Posterior cingulate gyrus (tissue), 11 donors: ENCODE measurements at regions not wholly inside any gene's neighbourhood (a gene's known extent, or its start where the extent isn't known, plus 50 kb on each side); places are given as distances from the start of the nearest gene placed in this dataset.
"Not testable (repeated sequence)": the region's sequence is repeated elsewhere in the genome, so short reads cannot be mapped to it uniquely, and the experiment has no call there.

Source experiments
- DNase-seq, 10 donors: peaks; one replicate each; pipeline versions ENCODE4 v3.0.0 to v3.0.0-alpha.2; 2020 to 2021; ENCODE audit warnings: mixed read lengths in 3 of 10
- intact Hi-C: fragments of 100-400 bp; cut with DNase I; formaldehyde crosslinking; loops from one replicate; pipeline ENCODE4 v1.15.1; 2023

DNA sequence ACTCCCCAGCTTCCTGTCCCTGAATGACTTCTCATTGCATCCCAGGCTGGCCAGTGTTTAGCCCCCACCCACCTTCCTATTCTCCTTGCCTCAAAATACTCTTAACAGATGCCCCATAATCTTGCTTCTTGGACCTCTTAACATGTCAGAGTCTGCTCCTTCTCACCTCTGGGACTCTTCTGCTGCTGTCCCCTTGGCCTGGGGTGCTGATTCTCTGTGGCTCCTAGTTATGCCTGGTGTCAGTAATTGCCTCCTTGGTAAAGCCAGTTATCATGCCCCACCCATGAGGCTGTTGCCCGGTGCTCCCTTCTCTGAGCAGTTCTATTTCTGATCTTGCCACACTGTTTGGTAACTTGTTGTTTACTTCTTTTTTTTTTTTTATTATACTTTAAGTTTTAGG lies 256.8 kb downstream of the STIM2 start:
- intact Hi-C loops = no loop called here
- no peak for DNase-seq

DNA sequence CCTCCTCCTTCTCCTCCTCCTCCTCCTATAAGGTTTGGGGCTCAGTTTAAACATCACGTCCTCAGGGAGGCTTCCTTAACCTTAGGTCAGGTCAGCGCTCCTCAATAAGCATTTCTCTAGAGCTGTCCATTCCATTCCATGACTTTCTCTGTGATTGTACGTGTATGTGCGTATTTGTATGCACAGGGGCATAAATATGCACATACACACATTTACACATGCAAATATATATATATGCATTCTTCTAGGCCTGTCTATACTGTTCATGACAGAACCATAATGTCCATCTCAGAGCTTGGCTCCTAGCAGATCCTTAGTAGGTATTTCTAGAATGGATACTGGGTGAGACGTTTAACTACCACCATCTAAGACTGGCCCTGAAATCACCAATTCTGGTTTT lies 258.6 kb downstream of the STIM2 start:
- intact Hi-C loops = no loop called here
- no peak for DNase-seq

DNA sequence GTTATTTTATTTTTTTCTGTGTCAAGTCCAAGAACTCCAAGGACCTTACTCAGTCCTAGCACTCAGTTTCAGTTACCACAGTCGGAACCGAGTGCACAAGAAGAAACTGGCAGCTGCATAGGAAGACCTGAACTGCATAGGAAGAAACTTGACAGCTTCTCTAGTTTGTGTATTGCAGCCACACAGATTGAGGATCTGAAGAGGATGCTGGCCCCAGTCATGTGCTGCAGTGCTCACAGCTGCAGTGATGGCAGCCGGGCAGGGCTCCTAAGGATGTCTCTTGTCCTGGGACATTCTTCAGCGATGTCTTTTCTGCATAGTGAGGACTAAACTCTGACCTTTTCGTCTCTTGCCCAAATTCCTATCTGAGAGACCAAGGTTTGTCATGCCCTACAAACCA lies 261.2 kb downstream of the STIM2 start:
- intact Hi-C loops = no loop called here
- DNase-seq = no peak

DNA sequence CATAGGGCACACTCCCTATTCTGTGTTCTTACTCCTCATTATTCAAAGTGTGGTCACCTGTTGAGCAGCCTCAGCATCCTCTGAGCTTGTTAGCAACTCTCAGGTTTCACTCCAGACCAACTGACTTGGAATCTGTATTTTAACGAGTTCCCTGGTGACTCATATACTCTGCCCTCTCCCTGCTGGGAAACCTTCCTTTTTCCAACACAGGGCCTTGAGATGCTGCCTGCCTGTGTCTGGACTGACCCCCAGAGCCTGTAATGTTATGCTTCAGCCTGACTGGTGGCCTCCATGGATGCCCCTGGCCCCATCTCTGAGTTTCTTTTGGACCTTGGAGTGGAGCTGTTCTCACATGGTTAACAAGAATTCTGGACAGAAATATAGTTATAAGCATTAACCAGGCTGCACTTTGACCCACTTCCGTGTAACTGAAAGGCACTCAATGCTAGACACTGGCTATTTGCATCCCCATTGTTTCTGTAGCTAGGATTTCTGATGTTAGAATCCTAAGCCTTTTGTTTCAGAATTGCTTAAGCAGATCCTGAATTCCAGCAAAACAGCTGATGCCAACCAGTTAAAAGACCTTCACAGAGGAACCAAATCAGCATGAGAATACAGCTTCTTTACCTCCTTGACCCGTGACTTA lies 262.6 kb downstream of the STIM2 start:
- DNase-seq = no peak
- intact Hi-C loops = no loop called here

DNA sequence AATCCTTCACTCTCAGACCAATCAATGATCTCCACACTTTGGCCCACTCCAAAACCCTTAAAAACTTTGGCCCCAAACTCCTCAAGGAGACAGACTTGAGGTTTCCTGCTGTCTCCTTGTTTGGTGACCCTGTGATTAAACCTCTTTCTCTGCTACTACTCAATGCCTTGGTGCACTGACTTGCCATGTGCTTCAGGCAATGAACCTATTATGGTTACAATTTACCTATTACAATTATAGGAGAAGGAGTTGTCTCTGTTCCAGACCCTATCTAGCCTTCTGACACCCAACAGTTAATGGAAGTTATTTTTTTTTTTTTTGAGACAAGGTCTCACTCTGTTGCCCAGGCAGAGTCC lies 263.1 kb downstream of the STIM2 start:
- no peak for DNase-seq
- intact Hi-C loops = no loop called here

DNA sequence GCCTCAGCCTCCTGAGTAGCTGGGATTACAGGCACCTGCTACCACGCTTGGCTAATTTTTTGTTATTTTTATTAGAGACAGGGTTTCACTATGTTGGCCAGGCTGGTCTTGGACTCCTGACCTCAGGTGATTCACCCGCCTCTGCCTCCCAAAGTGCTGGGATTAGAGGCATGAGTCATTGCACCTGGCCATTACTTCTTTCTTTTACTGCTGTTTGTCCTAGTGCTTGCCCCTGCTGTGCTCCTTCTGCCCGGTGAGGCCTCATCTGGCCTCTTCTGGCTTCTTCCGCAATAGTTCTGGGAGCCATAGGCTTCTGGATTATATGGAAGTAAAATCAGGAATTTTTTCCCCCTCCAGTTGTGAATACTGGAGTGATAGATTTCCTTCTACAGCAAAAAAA lies 266.3 kb downstream of the STIM2 start:
- DNase-seq, intact Hi-C loops: not testable (repeated sequence)

DNA sequence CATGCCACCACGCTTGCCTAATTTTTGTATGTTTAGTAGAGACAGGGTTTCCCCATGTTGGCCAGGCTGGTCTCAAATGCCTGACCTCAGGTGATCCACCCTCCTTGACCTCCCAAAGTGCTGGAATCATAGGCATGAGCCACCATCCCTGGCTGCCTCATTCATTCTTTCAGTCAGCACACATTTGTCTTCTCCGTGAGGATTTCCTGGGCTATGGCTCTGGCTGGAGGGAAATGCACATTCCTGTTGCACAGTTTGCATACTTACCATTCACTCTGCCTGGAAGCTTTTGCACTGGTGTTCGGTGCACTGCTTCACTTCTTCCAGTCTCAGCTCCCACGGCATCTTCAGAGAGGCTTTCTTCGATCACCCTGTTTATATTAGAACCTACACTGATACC lies 267.8 kb downstream of the STIM2 start:
- intact Hi-C loops = no loop called here

DNA sequence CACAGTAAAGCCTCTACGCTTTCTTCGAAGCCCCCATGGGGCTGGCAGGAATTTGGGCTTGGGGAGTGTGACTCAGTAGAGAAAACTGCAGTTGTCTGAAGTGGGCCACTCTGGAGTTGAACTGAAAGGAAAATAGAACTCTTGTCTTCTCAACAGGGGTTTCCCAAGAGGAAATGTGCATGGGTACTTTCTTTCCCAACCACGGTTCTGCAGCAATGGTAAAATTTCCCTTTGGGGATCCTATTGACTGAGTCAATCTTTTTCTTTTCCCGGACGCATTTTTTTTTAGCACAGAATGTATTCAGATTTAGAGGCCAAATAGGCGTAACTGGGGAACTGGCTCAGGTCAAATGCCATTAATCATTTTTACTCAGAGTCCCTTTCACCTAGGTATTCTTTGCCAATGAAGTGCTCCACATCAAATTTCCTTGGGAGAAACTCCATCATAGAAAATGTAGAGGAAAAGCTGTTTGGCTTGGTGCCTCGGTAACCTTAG lies 269.3 kb downstream of the STIM2 start:
- DNase-seq = no peak
- intact Hi-C loops = no loop called here

More for the DNA sequence above, 267.8 kb downstream of the STIM2 start:
- DNase-seq = no peak

DNA sequence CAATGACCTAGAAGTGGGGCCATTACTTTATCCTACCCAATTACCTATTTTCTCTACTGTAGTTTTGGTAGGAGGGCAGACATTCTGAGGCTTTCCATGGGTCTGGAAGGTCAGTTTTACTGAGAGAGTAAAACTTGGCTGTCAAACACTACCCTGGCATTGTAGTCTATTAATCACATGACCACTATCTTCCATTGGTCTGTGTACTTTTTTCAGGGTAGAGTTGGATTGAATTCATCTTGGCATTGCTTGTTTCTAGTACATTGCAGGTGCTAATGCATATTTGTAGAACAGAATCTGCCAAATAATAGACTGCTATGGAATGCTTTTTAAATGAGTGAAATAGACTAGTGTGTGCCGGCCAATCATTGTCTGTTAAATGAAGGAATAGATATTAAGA lies 271.9 kb downstream of the STIM2 start:
- intact Hi-C loops = no loop called here
- no peak for DNase-seq

DNA sequence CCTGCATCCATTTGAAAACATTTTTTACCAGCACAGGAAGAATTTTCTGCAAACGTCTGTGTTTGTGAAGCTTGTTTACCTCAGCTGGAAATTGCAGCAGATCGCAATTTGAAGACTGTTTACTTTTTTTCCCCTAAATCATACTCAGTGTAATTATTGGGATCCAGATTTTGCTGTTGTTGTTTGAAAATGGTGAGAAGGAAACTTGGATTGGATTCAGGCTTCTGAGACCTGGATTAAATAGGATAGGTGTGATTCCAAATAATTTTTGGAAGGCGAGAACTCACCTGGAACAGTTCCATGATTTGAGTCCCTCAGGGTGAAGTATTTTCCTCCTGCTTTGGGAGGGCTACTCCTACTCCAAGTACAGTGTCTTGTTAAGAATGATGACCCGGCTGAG lies 279.8 kb downstream of the STIM2 start:
- intact Hi-C loops = no loop called here

DNA sequence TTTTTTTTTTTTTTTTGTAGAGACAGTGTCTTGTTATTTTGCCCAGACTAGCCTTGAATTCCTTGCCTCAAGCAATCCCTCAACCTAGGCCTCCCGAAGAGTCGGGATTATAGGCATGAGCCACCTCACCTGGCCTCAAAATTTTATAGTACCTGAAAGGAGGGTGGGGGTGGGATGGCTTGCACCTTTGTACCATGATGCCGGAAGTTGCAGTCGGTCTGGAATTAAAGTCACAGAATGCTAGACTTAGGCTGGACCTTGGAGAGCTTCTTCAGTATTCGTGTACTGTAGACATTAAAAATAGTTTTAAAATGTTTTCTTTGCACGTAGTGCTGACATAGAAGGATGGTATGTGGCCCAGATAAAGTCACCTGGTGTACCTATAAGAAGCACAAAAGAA lies 280.9 kb downstream of the STIM2 start:
- intact Hi-C loops = no loop called here
- no peak for DNase-seq

More for the DNA sequence above, 279.8 kb downstream of the STIM2 start:
- no peak for DNase-seq

DNA sequence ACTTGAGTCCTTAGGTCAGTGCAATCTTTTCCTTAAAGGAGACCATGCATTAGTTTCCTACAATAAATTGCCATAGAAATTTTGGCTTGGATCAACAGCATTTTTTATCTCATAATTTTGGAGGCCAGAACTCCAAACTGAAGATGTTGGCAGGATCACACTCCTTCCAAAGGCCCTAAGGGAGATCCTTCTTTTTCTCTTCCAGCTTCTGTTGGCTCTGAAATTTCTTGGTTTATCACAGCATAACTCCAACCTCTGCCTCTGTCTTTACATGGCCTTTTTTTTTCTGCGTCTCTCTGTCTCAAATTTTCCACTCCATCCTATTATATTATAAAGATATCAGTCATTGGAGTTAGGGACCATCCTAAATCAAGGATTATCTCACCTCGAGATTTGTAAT lies 282.2 kb downstream of the STIM2 start:
- intact Hi-C loops = no loop called here

DNA sequence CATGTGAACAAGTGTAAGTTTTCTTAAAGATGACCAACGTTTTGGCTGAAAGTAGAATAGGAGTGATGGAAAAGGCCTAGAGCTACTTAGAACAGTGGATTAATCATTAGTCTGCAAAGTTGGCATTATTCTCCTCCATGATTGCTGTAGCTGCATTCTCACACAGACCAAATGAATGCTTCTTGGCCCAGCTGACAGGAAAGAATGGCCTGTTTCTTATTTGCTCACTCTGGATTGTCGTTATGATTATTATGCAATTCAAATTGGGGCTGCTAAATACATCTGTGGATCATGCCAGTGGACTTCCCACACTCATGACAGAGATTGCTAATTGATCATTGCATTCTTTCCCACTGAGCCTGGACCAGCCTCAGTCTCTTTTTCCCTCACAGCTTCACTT lies 285.0 kb downstream of the STIM2 start:
- no peak for DNase-seq

More for the DNA sequence above, 282.2 kb downstream of the STIM2 start:
- DNase-seq = no peak

DNA sequence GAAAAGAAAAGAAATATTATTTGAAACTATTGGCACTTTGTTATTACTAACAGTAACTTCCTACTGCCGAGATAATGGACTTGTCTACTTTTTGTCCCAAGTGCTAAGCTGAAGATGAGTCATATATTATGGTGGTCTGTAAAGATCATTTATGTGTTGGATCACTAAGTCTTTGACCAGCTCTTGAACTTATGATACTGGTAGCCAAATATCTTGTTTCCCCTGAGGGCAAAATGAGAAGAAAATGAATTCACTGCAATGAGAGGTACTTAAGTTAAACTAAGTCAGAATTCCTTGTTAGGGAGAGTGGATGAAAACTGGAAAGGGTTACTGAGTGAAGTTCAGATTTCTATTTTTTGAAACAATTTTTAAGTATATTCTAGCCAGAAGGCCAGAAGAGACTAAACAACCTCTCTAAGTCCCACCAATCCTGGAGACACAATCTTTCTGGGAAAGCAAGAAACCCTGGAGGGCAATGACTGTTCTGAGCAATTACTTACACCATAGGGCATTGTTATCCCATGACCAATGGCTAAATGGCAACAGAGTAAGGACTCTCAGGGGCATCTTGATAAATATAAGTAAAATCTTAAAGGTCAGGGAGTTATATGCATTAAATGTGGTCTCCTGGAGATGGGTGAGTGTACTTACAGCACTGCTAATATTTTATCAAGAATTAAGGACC lies 287.7 kb downstream of the STIM2 start:
- intact Hi-C loops = no loop called here
- no peak for DNase-seq

More for the DNA sequence above, 285.0 kb downstream of the STIM2 start:
- intact Hi-C loops = no loop called here

DNA sequence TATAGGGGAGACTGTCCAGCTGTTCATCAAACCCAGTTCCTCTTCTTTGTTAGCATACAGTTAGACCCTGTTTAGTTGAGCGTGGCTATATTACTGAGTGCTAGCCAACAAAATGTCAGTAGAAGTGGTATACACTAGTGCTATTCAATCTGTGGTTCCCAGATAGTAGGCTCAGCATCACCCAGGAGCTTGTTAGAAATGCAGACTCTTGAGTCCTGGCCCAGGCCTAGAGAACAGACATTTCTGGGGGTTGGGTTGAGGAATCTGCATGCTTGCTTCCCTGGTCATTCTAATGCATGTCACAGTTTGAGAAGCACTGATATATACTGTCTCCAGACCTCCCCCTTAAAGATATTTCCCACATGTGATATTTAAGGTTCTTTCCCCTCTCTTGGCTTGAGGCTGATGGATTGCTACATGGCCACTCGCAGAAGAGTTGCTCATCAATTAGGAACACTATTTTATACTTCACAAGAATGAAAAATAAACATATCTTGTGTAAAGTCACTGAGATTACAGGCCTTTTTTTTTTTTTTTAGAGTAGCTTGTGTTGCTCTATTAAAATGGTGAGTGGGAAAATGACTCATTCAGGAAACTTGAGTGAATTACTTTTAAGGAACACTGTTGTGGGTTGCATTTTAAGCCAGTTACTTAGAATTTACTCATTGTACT lies 289.0 kb downstream of the STIM2 start:
- no peak for DNase-seq
- intact Hi-C loops = no loop called here

DNA sequence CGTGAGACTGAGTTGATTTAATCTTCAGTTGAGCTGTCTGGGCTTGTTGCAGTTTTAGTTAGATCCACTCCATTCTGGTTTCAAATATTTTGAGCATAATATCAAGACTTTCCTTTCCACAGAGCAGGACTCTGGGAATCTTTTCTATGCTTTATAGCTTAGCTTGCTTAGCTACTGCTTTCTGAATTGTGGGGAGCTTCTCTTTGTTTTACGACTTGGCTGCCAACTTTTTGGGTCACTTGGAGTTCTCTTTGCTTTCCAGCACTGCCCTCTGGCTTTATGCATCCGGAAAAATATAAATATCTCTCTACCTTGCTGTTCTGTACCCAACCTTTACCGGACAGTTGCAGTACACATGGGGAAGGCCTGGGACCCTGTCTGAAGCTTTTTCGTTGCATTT lies 292.1 kb downstream of the STIM2 start:
- intact Hi-C loops = no loop called here

DNA sequence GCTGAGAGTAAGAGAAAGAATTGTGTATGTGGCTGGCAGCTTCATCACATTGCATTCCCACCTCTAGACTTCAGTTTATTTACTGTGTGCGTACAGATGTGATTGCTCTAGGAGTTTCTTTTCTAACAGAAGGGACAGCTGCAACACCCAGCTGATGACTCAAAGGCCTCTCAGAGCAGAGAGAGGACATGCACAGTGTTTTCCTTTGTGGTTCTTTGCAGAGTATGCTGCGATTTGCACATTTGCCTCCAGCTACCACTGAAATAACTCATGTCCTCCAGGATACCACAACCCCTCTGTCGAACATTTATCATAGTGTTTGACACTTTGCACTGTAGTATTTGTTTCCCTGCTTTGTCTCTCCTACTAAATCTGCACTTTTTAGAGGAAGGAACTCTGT lies 294.1 kb downstream of the STIM2 start:
- intact Hi-C loops = no loop called here

More for the DNA sequence above, 292.1 kb downstream of the STIM2 start:
- no peak for DNase-seq

DNA sequence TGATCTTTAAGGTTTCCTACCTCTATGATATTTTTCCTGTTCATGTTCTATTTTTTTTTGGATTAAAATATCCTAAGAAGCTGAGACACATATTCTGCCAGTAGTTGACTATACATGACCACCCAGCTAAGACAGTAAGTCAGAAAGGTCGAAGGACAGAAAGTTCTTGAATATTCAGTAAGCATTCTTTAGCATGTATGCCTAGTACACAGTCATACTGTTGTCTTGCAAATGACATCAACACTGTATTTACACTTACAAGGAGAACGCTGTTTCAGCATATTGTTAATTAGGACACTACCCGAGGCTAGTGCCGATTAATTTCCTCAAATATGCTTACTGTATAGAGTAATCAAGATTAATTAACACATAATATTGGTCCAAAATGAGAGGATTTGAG lies 300.6 kb downstream of the STIM2 start:
- intact Hi-C loops = no loop called here
- no peak for DNase-seq

More for the DNA sequence above, 294.1 kb downstream of the STIM2 start:
- no peak for DNase-seq

DNA sequence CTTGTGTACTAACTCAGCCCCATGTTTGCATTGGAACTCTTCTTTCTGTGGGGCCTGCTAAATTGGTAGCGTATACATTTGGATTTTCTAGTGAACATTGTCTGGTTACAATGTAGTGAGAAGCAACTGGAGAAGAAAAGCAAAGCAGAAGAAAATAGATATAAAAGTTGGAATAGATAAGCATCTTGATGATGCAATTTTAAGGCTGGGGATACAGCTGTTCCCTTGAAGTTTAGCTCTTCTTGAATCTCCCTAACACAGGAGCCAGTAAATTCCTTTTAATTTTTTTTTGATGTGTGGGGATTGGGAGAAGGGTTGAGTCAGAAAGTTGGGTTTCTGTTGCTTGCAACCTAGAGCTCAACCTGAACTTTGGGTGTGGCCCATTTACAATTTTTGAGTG lies 308.1 kb downstream of the STIM2 start:
- intact Hi-C loops = no loop called here
- DNase-seq = no peak

DNA sequence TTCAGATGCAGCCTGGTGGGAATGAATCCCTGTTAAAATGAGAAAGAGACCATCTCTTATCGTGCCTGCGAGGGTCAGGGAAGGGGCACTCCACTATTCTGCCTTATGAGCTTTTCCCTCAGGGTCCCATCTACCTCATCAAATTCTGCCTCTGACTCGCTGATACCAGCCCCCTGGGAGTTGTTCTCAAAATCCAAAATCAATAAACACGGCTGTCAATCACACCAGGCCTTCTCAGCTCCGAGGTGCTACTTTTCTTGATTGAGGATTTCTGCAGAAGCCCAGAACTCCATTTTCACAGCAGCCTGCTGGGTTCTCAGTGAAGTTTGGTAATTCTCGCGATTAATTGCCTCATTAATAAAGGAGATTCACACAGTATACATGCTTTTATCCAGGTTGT lies 312.6 kb downstream of the STIM2 start:
- DNase-seq = no peak
- intact Hi-C loops = no loop called here

DNA sequence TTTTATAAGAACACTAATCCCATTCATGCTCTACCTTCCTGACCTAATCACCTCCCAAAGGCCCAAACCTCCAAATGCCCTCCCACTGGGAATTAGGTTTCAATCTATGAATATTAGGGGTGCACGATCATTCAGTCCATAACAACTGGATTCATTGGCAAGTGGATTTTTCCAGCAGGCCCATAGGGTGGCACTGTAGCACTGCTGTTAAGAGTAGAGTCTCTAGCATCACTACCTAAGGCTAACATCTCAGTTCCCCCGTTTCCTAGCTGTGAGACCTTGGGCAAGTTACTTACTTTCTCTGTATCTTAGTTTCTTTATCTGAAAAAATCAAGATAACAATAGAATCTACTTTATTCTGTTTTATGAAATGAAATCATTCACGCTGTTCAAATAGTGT lies 315.8 kb downstream of the STIM2 start:
- intact Hi-C loops = no loop called here
- peak in 7 of 10 donors; percentile 11 to 88 (median 33) for DNase-seq

DNA sequence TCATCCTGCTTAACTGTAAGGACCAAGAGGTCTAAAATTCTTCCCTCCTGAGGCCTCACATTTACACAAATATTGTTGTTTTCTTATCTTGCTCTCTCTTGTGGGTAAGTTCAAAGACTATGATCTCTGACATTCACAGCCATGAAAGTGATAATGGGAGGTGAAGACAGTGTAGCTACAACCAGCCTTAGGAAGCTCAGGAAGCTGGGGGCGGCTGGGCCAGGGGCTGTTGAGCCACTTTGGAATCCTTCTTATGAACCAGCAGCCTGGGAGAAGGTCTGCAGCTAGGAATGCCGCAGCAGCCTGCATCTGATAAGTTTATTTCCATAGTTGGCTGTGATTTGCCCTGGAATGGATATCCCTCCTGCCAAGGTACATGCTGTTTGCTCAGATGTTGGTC lies 316.2 kb downstream of the STIM2 start:
- DNase-seq = peak in 1 of 10 donors; percentile 44
- intact Hi-C loops = no loop called here
